ENCODE measurements at regions not wholly inside any gene's neighbourhood (a gene's known extent, or its start where the extent isn't known, plus 50 kb on each side); places are given as distances from the start of the nearest gene placed in this dataset.
"Not testable (repeated sequence)": the region's sequence is repeated elsewhere in the genome, so short reads cannot be mapped to it uniquely, and the experiment has no call there.

DNA sequence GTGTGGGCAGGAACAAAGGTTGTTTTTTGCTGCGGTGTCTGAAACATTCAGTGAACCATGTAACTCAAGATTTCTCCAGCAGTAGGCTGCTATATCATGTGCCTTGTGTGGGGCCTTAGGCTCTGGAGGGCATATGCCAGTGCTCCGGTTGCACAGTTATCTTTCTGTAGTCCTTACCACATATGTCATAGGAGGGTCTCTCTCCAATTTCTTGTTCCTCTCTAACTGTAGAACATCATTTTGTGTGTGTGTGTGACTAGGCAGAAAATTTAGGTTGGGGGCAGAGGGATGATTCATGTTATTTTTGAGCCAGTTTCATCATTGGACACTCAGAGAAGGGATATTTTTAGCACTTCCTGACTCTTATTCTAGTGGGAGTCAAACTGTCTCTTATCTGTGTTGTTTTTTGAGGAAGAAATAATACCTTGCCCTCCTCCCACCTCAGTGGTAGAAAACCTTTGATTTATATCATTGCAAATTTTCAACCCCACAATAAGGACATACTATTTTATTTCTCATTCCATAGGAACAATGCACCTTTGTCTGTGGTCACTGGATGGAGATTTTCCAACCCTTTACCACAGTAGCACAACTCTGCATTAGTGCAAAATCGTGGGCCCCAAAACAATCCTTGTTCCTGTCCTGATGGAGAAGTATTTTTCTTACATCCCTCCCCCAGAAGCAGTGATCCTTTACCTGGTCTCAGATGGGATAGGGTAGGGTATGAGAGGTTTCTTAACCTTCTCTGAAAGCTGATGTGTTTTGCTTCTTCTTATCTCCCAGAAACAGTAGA, 113.9 kb downstream of the CCDC74A start:
- DNase-seq = no peak

DNA sequence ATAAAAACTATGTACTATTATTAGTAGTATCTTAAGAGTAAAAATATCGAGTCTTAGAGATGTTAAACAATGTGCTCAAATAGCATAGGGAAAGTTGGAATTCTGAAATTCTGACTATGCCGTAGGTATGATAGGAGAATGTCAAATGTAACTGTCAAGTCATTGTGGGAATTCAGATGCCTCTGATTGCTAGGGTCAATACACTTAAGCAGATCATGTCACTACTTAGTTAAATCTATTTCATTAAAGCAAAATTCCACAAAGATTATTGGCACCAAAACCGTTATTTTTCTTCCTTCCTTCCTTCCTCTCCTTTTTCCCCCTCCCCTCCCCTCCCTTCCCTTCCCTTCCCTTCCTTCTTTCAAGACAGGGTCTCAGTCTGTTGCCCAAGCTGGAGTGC, 115.5 kb downstream of the CCDC74A start:
- DNase-seq = not testable (repeated sequence)

- DNase-seq = no peak
Observed at GRCh38 chr2:131645177-131645765, 117.6 kb downstream of the CCDC74A start.

GRCh38 chr2:131646220-131646619, 118.5 kb downstream of the CCDC74A start:
- not testable (repeated sequence) for DNase-seq

- no peak for DNase-seq
Observed at GRCh38 chr2:131646669-131647297, 119.1 kb downstream of the CCDC74A start.

GRCh38 chr2:131648565-131648964, 120.9 kb downstream of the CCDC74A start:
- DNase-seq = not testable (repeated sequence)

GRCh38 chr2:131652246-131652645, 124.6 kb downstream of the CCDC74A start:
- DNase-seq = not testable (repeated sequence)

DNA sequence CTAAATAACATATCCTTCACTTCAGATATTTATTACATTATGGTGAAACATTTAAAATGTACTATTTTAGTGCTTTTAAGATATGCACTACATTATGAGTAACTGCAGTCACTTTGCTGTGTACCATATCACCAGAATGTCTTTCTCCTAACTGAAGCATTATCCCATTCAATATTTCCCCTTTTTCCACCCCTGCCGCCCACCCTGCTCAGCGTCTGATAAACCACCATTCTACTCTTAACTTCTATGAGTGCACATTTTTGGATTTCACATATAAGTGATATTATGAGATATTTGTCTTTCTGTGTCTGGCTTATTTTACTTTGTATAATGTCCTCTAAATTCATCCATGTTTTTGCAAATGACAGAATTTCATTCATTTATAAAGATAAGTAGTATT, 126.4 kb downstream of the CCDC74A start:
- DNase-seq = not testable (repeated sequence)

DNA sequence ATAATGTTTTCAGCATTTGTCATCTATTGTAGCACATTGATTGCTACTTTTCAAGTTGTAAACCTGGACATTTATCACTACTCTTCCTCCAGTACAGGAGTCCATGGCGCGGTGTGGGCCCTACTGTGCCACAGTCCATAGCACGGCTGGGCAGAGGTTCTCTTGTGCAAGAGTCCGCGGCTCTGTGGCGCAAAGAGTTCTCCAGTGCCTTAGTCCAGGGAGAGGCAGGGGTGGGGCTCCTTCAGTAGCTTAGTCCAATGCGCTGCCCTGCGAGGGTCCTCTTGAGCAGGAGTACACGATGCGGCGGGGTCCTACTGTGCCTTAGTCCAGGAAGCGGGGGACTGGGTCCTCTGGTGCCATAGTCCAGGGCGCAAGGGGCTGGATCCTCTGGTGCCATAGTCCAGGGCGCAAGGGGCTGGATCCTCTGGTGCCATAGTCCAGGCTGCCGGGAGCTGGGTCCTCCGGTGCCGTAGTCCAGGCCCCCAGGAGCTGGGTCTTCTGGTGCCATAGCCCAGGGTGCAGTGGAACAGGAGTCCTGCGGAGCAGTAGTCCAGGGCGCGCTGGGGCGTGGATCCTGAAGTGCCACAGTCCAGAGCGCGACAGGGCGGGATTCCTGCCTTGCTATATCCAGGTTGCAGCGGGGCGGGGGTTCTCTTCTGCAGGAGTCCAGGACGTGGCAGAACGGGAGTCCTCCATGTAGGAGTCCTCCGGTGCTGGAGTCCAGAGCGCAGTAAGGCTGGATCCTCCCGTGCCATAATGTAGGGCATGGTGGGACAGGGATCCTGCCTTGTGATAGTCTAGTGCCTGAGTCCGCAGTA, 129.3 kb downstream of the CCDC74A start:
- no peak for DNase-seq

DNA sequence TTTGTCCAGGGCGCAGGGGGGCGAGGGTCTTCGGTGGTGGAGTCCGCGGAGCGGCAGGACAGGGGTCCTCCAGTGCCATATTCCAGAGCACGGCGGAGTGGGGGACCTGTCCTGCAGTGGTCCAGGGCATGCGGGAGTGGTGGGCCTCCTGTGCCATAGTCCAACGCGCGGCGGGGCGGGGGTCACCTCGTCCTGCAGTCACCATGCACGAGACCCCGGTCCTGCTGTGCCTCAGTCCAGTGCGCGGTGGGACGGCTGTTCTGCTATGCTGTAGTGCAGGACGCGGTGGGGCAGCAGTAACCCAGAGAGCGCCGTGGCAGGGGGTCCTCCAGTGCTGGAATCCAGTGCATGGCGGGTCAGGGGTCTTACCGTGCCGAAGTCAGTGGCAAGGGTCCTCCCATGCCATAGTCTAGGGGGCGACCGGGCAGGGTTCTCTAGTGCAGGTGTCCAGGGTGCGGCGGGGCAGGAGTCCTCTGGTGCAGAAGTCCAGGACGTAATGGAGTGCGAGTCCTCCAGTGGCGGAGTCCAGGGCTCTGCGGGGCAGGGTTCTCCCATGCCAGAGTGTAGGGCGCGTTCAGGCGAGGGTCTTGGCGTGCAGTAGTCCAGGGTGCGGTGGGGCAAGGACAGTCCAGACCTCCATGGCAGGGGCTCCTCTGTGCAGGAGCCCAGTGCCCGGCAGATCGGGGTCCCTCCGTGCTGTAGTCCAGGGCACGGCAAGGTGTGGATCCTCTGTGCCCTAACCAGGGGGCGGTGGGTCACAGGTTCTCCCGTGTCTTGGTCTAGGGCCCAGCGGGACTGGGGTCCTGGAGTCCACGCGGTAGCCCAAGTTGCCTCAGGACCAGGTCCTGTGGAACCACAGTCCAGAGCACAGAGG, 130.4 kb downstream of the CCDC74A start:
- DNase-seq = no peak

GRCh38 chr2:131658769-131659131, 131.1 kb downstream of the CCDC74A start:
- DNase-seq = no peak

- DNase-seq = no peak
Observed at GRCh38 chr2:131659168-131659572, 131.5 kb downstream of the CCDC74A start.

- DNase-seq = not testable (repeated sequence)
Observed at GRCh38 chr2:131661101-131661782, 133.6 kb downstream of the CCDC74A start.

DNA sequence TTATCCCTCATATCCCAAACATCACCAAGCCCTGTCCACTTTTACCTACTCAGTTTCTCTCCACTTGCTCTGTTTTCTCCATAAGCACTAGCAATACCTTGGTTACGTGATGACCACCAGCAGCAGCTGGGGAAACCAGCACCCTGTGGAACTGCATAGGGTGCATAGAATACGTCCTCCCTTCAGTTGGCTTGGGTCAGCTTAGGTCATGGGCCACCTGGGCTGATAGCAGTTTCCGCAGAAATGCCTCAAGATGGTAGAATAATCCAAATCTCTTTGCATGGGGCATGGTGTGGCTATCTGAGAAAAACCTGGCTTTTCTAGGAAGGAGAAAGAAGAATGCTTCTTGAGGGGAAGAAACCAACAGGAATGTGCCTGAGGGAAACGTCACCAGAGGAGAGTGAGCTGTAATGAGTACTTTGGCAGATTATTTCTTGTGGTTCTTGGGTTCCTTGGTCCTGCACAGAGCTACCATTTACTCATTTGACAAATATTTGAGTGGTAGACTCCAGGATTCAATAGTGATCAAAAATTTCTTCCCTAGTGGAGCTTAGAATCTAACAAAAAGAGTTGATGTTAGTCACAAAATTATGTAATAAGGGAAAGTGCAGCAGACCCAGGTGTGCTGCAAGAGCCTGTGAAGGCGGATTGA, 134.3 kb downstream of the CCDC74A start:
- DNase-seq = not testable (repeated sequence)

DNA sequence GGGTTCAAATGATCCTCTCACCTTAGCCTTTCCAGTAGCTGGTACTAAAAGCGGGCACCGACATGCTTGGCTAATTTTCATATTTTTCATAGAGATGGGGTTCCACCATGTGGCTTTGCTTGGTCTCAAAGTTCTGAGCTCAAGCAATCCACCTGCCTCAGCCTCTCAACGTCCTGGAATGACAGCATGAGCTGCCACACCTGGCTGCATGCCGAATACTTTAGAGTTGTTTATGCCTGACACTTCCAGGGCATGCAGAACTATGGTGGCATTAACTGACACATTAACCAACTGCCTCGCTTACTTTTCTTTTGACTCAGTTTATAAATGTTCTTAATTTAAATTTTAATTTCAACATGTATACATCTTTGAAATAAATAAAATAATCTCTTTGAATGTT, 135.8 kb downstream of the CCDC74A start:
- DNase-seq = not testable (repeated sequence)

- DNase-seq = not testable (repeated sequence)
Observed at GRCh38 chr2:131665716-131666115, 138.0 kb downstream of the CCDC74A start.

DNA sequence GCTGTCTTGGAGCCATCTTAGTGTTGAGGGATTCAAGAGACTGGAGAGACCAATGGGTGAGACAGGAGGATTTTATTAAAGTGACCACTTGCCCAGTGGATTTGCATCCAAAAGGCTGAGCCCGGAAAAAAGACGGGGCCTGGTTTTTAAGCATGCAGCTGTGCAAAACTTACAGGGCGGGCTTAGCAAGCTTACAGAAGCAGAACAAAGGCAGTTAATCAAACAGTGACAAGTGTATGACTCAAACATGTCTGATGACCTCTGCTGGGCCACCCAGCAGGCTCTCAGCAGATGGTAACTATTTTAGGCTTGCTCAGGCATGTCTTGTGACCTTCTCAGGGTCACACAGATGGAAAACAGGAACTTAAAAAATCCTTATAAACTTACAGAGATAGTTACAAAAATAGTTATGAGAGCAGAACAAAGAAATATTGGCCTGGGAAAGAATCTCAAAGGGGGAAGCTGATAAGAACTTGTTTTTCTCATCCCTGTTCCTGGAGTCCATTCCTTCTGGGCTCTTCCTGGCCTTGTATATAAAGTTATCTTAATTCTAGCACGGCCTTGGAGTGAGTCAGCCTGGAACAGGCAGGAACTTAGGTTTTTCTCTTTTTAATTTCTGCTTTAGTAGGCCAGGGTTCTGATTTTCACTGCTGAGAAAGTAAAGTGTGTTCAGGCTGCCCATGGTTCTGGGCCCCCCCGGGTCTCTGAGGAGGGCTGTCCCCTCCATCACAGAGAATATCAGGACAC, 141.3 kb downstream of the CCDC74A start:
- DNase-seq = not testable (repeated sequence)

DNA sequence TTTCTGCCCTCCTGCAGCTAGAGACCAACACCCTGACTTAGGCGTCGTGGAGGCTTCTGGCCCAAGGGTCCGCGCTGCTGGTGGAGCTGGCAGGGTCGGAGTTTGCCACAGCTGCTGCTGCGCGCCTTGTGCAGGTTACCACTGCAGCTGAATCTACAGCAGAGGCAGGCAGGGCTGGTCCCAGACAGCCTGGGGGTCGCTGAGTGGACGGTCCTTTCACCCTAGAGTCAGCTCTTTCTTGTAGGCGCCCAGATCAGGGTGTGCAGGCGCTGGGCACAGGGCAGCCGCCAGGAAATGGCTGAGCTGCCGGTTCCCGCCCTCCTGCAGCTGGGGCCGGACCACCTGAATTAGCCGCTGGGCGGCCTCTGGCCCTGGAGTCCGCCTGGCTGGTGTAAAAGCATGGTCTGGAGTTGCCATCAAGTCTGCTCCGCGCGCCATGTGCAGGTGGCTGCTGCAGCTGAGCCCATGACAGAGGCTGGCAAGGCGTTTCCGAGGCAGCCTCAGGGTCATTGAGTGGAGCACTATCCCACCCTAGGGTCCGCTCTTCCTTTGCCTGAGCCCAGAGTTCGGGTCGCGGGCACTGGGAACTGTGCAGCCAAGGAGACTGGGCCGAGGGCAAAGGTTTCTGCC, 144.3 kb downstream of the CCDC74A start:
- DNase-seq = not testable (repeated sequence)
